ENCODE measurements at regions not wholly inside any gene's neighbourhood (a gene's known extent, or its start where the extent isn't known, plus 50 kb on each side); places are given as distances from the start of the nearest gene placed in this dataset.
A peak's percentile ranks its signal among the peaks of the same experiment; 100 is the strongest.

- DNase-seq: no peak
- no peak for TF ChIP-seq CTCF (IDR thresholded peaks at IDR 0.05)
- Mint-ChIP-seq H3K4me1 (ENCODE audit: low read depth) (peaks cover 35% of the 10 kb centered on the region), H3K4me3 (no peak overlapping the region), H3K36me3 (ENCODE audit: low read depth) (no peaks in the 10 kb centered on the region), H3K27me3 (ENCODE audit: insufficient read depth) (no peaks in the 10 kb centered on the region; the same call in 1 of the 2 replicates), H3K9me3 (no peaks in the 10 kb centered on the region), H3K27ac (no peak overlapping the region)
These were observed 115.9 kb upstream of the LPAR1 start for GRCh38 chr9:111154081-111154562.

- Mint-ChIP-seq H3K36me3 (ENCODE audit: low read depth) (no peaks in the 10 kb centered on the region), H3K27me3 (ENCODE audit: insufficient read depth) (no peaks in the 10 kb centered on the region; the same call in 1 of the 2 replicates), H3K4me1 (ENCODE audit: low read depth) (peaks cover 38% of the 10 kb centered on the region), H3K9me3 (no peaks in the 10 kb centered on the region), H3K27ac (no peak overlapping the region), H3K4me3 (no peak overlapping the region)
- TF ChIP-seq CTCF (IDR thresholded peaks at IDR 0.05): no peak
- DNase-seq: no peak
These were observed 114.5 kb upstream of the LPAR1 start for GRCh38 chr9:111152614-111153406.

GRCh38 chr9:111151537-111151936 lies 113.3 kb upstream of the LPAR1 start:
- Mint-ChIP-seq H3K27ac (no peak overlapping the region), H3K4me1 (ENCODE audit: low read depth) (peaks cover 46% of the 10 kb centered on the region), H3K9me3 (no peaks in the 10 kb centered on the region), H3K36me3 (ENCODE audit: low read depth) (no peaks in the 10 kb centered on the region), H3K27me3 (ENCODE audit: insufficient read depth) (no peaks in the 10 kb centered on the region; the same call in 1 of the 2 replicates), H3K4me3 (no peak overlapping the region)
- TF ChIP-seq CTCF (IDR thresholded peaks at IDR 0.05): peak; percentile 30
- no peak for DNase-seq

- no peak for DNase-seq
- Mint-ChIP-seq H3K27me3 (ENCODE audit: insufficient read depth) (no peaks in the 10 kb centered on the region; the same call in 1 of the 2 replicates), H3K36me3 (ENCODE audit: low read depth) (no peaks in the 10 kb centered on the region), H3K4me1 (ENCODE audit: low read depth) (peaks cover 46% of the 10 kb centered on the region), H3K27ac (no peak overlapping the region), H3K4me3 (no peak overlapping the region), H3K9me3 (no peaks in the 10 kb centered on the region)
- TF ChIP-seq CTCF (IDR thresholded peaks at IDR 0.05): no peak
These were observed 111.9 kb upstream of the LPAR1 start for GRCh38 chr9:111150181-111150580.

- H3K27me3 Mint-ChIP-seq (ENCODE audit: insufficient read depth): no peaks in the 10 kb centered on the region; the same call in 1 of the 2 replicates
- peak overlapping the region; percentile 87 for H3K27ac Mint-ChIP-seq
- TF ChIP-seq CTCF (IDR thresholded peaks at IDR 0.05): peak; percentile 58
- peak overlapping the region; percentile 81 for H3K4me3 Mint-ChIP-seq
- no peaks in the 10 kb centered on the region for H3K36me3 Mint-ChIP-seq (ENCODE audit: low read depth)
- H3K9me3 Mint-ChIP-seq: no peaks in the 10 kb centered on the region
- peaks cover 42% of the 10 kb centered on the region for H3K4me1 Mint-ChIP-seq (ENCODE audit: low read depth)
- DNase-seq: peak; percentile 7
These were observed 110.9 kb upstream of the LPAR1 start for GRCh38 chr9:111149018-111149759.

All from HFFc6 (cell line).